GM18907 (cell line): ENCODE measurements at regions not wholly inside any gene's neighbourhood (a gene's known extent, or its start where the extent isn't known, plus 50 kb on each side); places are given as distances from the start of the nearest gene placed in this dataset.
"Not testable (repeated sequence)": the region's sequence is repeated elsewhere in the genome, so short reads cannot be mapped to it uniquely, and the experiment has no call there.

Source experiments
- ATAC-seq: cut with Tn5 transposase; IDR thresholded peaks from one replicate; pipeline ENCODE4 v1.9.1; 2021; ENCODE audit warnings: mild to moderate bottlenecking, moderate library complexity; ENCODE audit not compliant: unreplicated experiment

DNA sequence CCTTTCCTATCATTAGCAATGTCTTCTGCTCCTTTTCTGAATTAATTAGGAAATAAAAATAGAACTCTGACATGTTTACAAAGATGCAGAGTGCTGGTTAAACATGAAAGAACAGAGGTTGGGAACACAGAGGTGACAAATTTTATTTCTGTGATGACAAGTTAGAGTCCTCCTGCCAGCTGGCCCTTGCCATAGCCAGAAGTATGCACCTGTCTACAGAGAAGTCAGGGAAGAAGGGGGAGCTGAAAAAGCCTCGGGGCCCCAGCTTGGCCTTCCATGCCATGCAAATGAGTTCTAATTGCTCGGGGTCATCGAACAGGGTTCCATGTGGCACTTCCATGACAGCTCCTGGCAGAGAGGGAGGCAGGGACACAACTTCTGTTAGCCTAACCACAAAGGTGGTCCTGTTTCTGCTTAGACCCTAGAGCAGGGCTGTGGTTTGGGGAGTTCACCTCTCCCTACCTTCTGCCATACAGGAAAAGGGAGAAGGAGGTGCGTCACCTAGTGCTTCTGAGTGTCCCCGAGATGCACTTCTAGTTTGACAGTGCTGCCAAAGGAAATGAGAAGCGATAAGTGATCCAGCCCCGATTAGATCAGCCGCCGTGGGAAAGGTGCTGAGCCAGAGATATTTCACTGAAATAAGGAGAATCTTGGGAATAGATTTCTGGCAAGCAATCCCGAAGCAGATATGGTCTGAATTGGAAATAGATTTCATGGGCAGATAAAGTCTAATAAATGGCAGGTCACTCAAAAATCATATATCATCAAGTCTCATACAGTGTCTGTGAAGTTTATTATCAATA, 155.8 kb upstream of the FOXN3 start:
- no peak for ATAC-seq

- no peak for ATAC-seq
Measured at GRCh38 chr14:89571491-89571890, 154.5 kb upstream of the FOXN3 start.

- ATAC-seq: no peak
Measured at GRCh38 chr14:89566644-89567415, 149.8 kb upstream of the FOXN3 start.

GRCh38 chr14:89566180-89566579, 149.1 kb upstream of the FOXN3 start:
- no peak for ATAC-seq

DNA sequence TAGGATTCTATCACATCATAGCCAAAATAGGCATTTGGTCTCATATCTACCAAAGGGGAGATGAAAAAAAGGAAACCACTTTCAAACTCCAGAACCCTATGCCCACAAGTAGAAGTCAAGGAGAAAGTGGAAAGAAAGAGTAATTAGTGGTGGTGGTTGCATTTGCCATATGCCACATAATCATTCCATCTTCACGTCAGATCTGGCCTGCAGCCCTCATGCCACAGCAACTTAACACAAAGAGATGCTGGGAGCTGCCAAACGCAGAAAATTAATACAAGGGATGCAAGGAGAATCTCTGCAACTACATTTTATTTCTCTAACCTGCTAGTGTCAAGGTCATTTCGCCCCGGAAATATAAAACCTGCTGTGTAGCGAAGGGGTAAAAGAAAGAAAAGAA, 148.6 kb upstream of the FOXN3 start:
- no peak for ATAC-seq

DNA sequence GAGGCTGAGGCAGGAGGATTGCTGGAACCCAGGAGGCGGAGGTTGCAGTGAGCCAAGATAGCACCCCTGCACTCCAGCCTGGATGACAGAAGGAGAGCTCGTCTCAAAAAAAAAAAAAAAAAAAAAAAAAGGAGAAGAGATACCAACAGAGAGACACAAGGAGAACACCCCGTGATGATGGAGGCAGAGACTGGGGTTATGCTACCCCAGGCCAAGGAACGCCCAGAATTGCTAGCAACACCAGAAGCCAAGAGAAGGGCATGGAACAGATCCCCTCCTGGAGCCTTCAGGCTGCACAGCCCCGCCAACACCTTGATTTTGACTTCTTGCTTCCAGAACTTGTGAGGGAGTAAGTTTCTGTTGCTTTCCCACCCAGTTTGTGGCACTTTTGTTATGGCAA, 148.0 kb upstream of the FOXN3 start:
- ATAC-seq: no peak

- ATAC-seq: peak; percentile 54
Measured at GRCh38 chr14:89564286-89564957, 147.4 kb upstream of the FOXN3 start.

- ATAC-seq: no peak
Measured at GRCh38 chr14:89563471-89563870, 146.4 kb upstream of the FOXN3 start.

- ATAC-seq: no peak
Measured at GRCh38 chr14:89551955-89552354, 134.9 kb upstream of the FOXN3 start.

GRCh38 chr14:89551432-89551831, 134.4 kb upstream of the FOXN3 start:
- no peak for ATAC-seq

DNA sequence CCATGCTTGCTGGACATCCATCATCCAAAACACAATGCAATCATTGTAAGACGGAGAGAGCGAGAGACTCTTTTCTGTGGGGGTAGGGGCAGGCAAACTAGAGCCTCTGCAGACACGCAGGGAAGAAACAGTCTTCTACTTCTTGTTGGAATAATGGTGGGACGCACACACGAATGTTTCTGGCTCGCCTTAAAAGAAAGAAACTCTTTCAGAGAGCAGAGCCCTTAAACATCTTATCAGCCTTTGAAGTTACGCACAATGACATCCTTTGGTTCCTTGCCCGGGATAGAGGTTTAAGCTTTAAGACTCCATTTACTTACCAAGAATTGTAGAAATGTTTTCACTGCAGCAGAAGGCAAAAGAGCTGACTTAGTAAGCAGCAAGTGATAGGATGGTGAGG, 133.8 kb upstream of the FOXN3 start:
- no peak for ATAC-seq

GRCh38 chr14:89549381-89550125, 132.5 kb upstream of the FOXN3 start:
- no peak for ATAC-seq

DNA sequence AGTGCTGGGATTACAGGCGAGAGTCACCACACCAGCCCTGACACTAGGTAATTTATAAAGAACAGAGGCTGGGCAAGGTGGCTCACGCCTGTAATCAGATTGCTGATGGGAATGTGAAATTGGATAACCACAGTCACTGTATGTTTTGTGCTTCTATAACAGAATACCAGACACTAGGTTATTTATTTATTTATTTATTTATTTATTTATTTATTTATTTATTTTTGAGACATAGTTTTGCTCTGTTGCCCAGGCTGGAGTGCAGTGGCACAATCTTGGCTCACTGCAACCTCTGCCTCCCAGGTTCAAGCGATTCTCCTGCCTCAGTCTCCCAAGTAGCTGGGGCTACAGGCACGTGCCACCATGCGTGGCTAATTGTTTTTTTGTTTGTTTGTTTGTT, 130.0 kb upstream of the FOXN3 start:
- not testable (repeated sequence) for ATAC-seq

- ATAC-seq: no peak
Measured at GRCh38 chr14:89544636-89545301, 127.7 kb upstream of the FOXN3 start.

- ATAC-seq: no peak
Measured at GRCh38 chr14:89543425-89543790, 126.4 kb upstream of the FOXN3 start.

GRCh38 chr14:89542786-89543424, 125.9 kb upstream of the FOXN3 start:
- no peak for ATAC-seq

DNA sequence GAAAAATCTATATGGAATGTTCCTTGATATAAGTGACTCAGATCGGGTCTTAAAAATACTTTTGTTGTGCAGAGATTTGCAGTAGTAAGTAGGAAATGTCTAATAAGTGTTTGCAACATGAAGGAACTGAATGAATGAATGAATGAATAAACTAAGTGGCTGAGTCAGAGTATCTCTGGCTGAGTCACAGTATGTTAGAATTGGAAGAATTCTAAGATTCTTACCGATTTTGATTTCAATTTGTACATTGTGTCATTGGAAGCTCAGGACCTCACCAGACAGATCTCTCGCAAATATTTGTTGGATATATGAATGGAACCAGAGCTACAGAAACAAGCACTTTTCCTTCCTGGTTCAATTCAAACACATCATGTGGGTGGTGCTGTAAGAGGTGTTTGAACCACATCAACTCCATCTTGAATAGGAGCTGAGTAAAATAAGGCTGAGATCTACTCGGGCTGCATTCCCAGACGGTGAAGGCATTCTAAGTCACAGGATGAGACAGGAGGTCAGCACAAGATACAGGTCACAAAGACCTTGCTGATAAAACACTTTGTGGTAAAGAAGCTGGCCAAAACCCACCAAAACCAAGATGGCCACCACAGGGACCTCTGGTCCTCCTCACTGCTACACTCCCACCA, 123.9 kb upstream of the FOXN3 start:
- ATAC-seq: no peak

DNA sequence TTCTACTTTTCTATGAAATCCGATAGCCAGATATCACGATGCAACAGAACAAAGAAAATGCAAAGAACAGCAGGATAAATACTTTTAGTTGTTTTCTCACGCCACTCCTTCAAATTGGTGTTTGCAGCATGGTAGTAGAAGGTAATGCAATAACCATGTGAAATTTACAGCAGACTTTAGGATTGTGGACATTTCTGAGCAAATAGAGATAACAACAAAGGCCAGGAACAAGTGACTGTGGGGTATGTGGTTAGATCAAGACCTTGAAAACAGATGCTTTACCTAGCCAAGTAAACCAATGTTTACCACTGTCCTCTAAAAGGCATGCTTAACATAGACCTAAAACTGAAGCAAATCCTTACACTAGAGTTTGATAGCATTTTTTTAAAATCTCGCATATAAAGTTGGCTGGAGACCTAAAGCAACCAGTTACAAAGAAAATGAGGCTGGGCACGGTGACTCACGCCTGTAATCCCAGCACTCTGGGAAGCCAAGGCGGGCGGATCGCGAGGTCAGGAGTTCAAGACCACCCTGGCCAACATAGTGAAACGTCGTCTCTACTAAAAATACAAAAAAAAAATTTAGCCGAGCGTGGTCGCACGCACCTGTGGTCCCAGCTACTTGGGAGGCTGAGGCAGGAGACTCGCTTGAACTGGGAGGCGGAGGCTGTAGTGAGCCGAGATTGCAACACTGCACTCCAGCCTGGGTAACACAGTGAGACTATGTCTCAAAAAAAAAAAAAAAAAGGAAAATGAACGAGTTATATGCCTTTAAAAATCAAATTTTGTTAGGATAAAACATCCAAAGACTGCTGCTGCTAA, 123.2 kb upstream of the FOXN3 start:
- no peak for ATAC-seq

GRCh38 chr14:89537911-89538310, 120.9 kb upstream of the FOXN3 start:
- ATAC-seq: no peak
